Keratinocyte (primary cell): ENCODE measurements at regions not wholly inside any gene's neighbourhood (a gene's known extent, or its start where the extent isn't known, plus 50 kb on each side); places are given as distances from the start of the nearest gene placed in this dataset.

Experiments used
- DNase-seq: peaks from one replicate; pipeline ENCODE4 v3.0.0-alpha.2; 2011; ENCODE audit warnings: low read depth, missing footprints, low spot score
- FAIRE-seq: peaks from 2 replicates; lab custom pipeline; 2011; peaks lifted over from hg19 to GRCh38; lab: Jason Lieb, UNC
- H2AFZ ChIP-seq: 2 replicates; pipeline ENCODE4 v1.6.0; 2012; ENCODE audit warnings: low read length, control low read depth, inconsistent platforms; ENCODE audit not compliant: control insufficient read depth
- H3K27ac ChIP-seq: 2 replicates; pipeline ENCODE4 v1.5.1; 2011; ENCODE audit warnings: low read length; ENCODE audit not compliant: control insufficient read depth, insufficient read depth
- H3K27me3 ChIP-seq: 3 replicates; pipeline ENCODE4 v1.6.0; 2011; ENCODE audit warnings: low read length; ENCODE audit not compliant: control insufficient read depth, insufficient read depth; ENCODE audit errors: extremely low read depth
- H3K36me3 ChIP-seq, 2 experiments: 2 replicates in 1 of 2; 3 replicates in 1 of 2; pipeline ENCODE4 v1.5.1; 2011; ENCODE audit warnings: low read length in 2 of 2, mild to moderate bottlenecking in 1 of 2; ENCODE audit not compliant: control insufficient read depth in 2 of 2, insufficient read depth in 2 of 2; ENCODE audit errors: extremely low read depth in 1 of 2
- H3K4me1 ChIP-seq: 3 replicates; pipeline ENCODE4 v1.5.1; 2011; ENCODE audit warnings: low read length; ENCODE audit not compliant: control insufficient read depth, insufficient read depth; ENCODE audit errors: extremely low read depth
- H3K4me2 ChIP-seq: 3 replicates; pipeline ENCODE4 v1.6.0; 2011; ENCODE audit warnings: low read depth, low read length; ENCODE audit not compliant: control insufficient read depth, insufficient read depth; ENCODE audit errors: extremely low read depth
- H3K4me3 ChIP-seq, 3 experiments: fragments of 200-600 bp in 1 of 3; sonication (generic) in 1 of 3; 2 replicates in 2 of 3; 3 replicates in 1 of 3; pipeline ENCODE4 v1.5.1; 2011 to 2016; ENCODE audit warnings: low read length in 3 of 3, mild to moderate bottlenecking in 3 of 3, control low read depth in 2 of 3, inconsistent platforms in 1 of 3, low read depth in 1 of 3, mixed read lengths in 1 of 3, mixed run types in 1 of 3, moderate library complexity in 1 of 3; ENCODE audit not compliant: control insufficient read depth in 2 of 3, insufficient read depth in 2 of 3; ENCODE audit errors: extremely low read depth in 1 of 3
- H3K79me2 ChIP-seq: 2 replicates; pipeline ENCODE4 v1.6.0; 2012; ENCODE audit warnings: low read length; ENCODE audit not compliant: control insufficient read depth, insufficient read depth
- H3K9ac ChIP-seq: 3 replicates; pipeline ENCODE4 v1.6.0; 2011; ENCODE audit warnings: low read length; ENCODE audit not compliant: control insufficient read depth, insufficient read depth; ENCODE audit errors: extremely low read depth
- H3K9me1 ChIP-seq: 3 replicates; pipeline ENCODE4 v1.6.0; 2011; ENCODE audit warnings: low read length; ENCODE audit not compliant: control insufficient read depth, insufficient read depth; ENCODE audit errors: extremely low read depth
- H3K9me3 ChIP-seq: 2 replicates; pipeline ENCODE4 v1.5.1; 2012; ENCODE audit warnings: low read depth, low read length; ENCODE audit not compliant: control insufficient read depth
- H4K20me1 ChIP-seq: 3 replicates; pipeline ENCODE4 v1.6.0; 2011; ENCODE audit warnings: low read length; ENCODE audit not compliant: control insufficient read depth, insufficient read depth; ENCODE audit errors: extremely low read depth
- EZH2 ChIP-seq: IDR thresholded peaks from one replicate; pipeline ENCODE4 v1.6.1; 2012; ENCODE audit warnings: inconsistent platforms, mild to moderate bottlenecking, low read length, moderate library complexity
- dilution Hi-C: fragments of 300-500 bp; cut with MboI; formaldehyde crosslinking; loops from one replicate; pipeline ENCODE4 v1.7.0; 2020; ENCODE audit warnings: low sequenced_read_pairs; ENCODE audit not compliant: extremely low pct_ligation_motif_present
- TF ChIP-seq, protein P1 (sequence below), 3 experiments: IDR thresholded peaks in 1 of 3; conservative IDR thresholded peaks in 1 of 3; optimal IDR thresholded peaks in 1 of 3; 2 replicates in 2 of 3; 3 replicates in 1 of 3; pipeline versions ENCODE3 to v1.5.1; 2011; ENCODE audit warnings: low read length in 3 of 3, mild to moderate bottlenecking in 3 of 3, moderate library complexity in 2 of 3, control low read depth in 1 of 3, inconsistent platforms in 1 of 3; ENCODE audit not compliant: insufficient read depth in 2 of 3; ENCODE audit errors: extremely low read depth in 1 of 3

DNA sequence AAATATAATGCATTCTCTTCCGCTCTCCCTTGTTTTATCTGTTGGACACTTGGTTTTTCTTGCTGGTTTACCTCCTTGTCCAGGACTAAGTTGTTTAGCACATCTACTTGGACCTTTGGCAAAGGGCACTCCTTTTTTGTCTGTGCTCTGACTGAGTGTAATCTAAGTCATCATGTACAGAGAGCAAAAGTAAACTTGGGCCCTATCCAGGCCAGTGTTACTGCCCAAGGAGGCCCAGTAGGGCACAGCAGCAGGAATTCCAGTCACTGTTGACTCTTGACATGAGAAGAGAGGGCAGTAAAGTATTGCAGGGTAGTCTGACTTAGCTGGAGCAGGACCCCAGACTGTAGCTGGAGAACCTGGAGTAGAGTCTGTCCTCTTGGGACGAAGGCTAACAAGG, 445.5 kb downstream of the ZIC3 start:
- no peak for DNase-seq
- Histone ChIP-seq H3K27me3 (no peaks in the 10 kb centered on the region), H4K20me1 (peaks cover 2% of the 10 kb centered on the region), H3K79me2 (no peaks in the 10 kb centered on the region), H3K4me2 (no peak overlapping the region), H3K27ac (no peak overlapping the region), H3K4me1 (no peaks in the 10 kb centered on the region), H3K9me3 (no peaks in the 10 kb centered on the region), H3K4me3 (no peak overlapping the region), H3K9me1 (no peaks in the 10 kb centered on the region), H3K36me3 (no peaks in the 10 kb centered on the region), H3K9ac (no peak overlapping the region), H2AFZ (no peak overlapping the region)
- TF ChIP-seq, protein P1, sequence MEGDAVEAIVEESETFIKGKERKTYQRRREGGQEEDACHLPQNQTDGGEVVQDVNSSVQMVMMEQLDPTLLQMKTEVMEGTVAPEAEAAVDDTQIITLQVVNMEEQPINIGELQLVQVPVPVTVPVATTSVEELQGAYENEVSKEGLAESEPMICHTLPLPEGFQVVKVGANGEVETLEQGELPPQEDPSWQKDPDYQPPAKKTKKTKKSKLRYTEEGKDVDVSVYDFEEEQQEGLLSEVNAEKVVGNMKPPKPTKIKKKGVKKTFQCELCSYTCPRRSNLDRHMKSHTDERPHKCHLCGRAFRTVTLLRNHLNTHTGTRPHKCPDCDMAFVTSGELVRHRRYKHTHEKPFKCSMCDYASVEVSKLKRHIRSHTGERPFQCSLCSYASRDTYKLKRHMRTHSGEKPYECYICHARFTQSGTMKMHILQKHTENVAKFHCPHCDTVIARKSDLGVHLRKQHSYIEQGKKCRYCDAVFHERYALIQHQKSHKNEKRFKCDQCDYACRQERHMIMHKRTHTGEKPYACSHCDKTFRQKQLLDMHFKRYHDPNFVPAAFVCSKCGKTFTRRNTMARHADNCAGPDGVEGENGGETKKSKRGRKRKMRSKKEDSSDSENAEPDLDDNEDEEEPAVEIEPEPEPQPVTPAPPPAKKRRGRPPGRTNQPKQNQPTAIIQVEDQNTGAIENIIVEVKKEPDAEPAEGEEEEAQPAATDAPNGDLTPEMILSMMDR (optimal IDR thresholded peaks at IDR 0.05 in 1 of 3, IDR thresholded peaks at IDR 0.05 in 1 of 3, conservative IDR thresholded peaks at IDR 0.05 in 1 of 3; ENCODE audit: extremely low read depth in 1 of 3, insufficient read depth in 2 of 3, low read length in 3 of 3) = no peak
- dilution Hi-C loops = no loop called here
- no peak for FAIRE-seq

DNA sequence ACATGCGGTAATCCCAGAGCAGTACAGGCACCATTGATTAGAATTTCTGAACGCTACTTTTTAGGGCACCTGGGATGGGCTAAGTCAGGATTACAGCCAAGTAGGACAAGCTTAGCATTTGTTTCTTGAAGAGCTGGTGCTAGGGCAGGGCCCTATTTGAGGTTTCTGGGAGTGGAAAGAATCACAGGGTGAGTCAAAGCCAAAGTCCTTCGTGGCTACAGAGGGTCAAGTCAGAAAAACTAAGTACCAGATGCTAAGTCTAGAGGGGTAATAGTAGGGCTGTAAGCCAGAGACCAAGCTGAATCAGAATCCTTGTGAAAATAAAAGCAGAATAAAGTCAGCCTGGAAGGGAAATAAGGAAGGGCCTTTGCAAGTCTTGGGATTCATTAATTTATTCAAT, 448.6 kb downstream of the ZIC3 start:
- H3K4me2 ChIP-seq = no peak overlapping the region
- TF ChIP-seq, protein P1 (optimal IDR thresholded peaks at IDR 0.05 in 1 of 3, IDR thresholded peaks at IDR 0.05 in 1 of 3, conservative IDR thresholded peaks at IDR 0.05 in 1 of 3; ENCODE audit: extremely low read depth in 1 of 3, insufficient read depth in 2 of 3, low read length in 3 of 3) = no peak
- TF ChIP-seq EZH2 = no peak
- H3K9ac ChIP-seq = no peak overlapping the region
- dilution Hi-C loops = no loop called here
- H3K9me1 ChIP-seq = no peaks in the 10 kb centered on the region
- H3K79me2 ChIP-seq = no peaks in the 10 kb centered on the region
- H3K4me1 ChIP-seq = no peaks in the 10 kb centered on the region
- H3K9me3 ChIP-seq = no peaks in the 10 kb centered on the region
- H2AFZ ChIP-seq = no peak overlapping the region
- no peak for DNase-seq
- no peak for FAIRE-seq
- H3K27me3 ChIP-seq = no peaks in the 10 kb centered on the region
- H3K27ac ChIP-seq = no peak overlapping the region
- peaks cover 2% of the 10 kb centered on the region for H4K20me1 ChIP-seq
- no peak overlapping the region for H3K4me3 ChIP-seq
- H3K36me3 ChIP-seq = no peaks in the 10 kb centered on the region
